H9 (cell line): ENCODE measurements at regions not wholly inside any gene's neighbourhood (a gene's known extent, or its start where the extent isn't known, plus 50 kb on each side); places are given as distances from the start of the nearest gene placed in this dataset.

Source experiments
- DNase-seq: peaks from one replicate; pipeline ENCODE4 v3.0.0-alpha.2; 2017
- H2AFZ ChIP-seq: one replicate; pipeline ENCODE4 v1.6.1; 2013; ENCODE audit warnings: mild to moderate bottlenecking, low read length, control low read depth, moderate library complexity
- H2AK5ac ChIP-seq: 2 replicates; pipeline ENCODE4 v1.6.1; 2013; ENCODE audit warnings: low read length, control low read depth, mixed read lengths; ENCODE audit not compliant: insufficient read length
- H2BK120ac ChIP-seq: one replicate; pipeline ENCODE4 v1.6.1; 2013; ENCODE audit warnings: low read depth, mild to moderate bottlenecking, low read length, control low read depth, inconsistent platforms; ENCODE audit not compliant: poor library complexity, severe bottlenecking
- H2BK12ac ChIP-seq: 2 replicates; pipeline ENCODE4 v1.6.1; 2013; ENCODE audit warnings: low read length, control low read depth, mixed read lengths, low read depth; ENCODE audit not compliant: insufficient read length
- H2BK15ac ChIP-seq: 2 replicates; pipeline ENCODE4 v1.6.1; 2013; ENCODE audit warnings: low read depth, low read length, control low read depth
- H2BK20ac ChIP-seq: one replicate; pipeline ENCODE4 v1.6.1; 2013; ENCODE audit warnings: low read depth, mild to moderate bottlenecking, low read length, control low read depth, inconsistent platforms; ENCODE audit not compliant: poor library complexity, severe bottlenecking
- H2BK5ac ChIP-seq: 2 replicates; pipeline ENCODE4 v1.6.1; 2013; ENCODE audit warnings: low read length, control low read depth, mixed read lengths; ENCODE audit not compliant: insufficient read length
- H3K14ac ChIP-seq: 2 replicates; pipeline ENCODE4 v1.6.1; 2013; ENCODE audit warnings: low read length, control low read depth; ENCODE audit not compliant: insufficient read depth
- H3K18ac ChIP-seq: 2 replicates; pipeline ENCODE4 v1.6.1; 2013; ENCODE audit warnings: low read depth, mild to moderate bottlenecking, mixed read lengths, low read length, control low read depth; ENCODE audit not compliant: insufficient read length
- H3K23ac ChIP-seq: 2 replicates; pipeline ENCODE4 v1.6.1; 2013; ENCODE audit warnings: low read length, control low read depth, mixed read lengths, low read depth; ENCODE audit not compliant: insufficient read length
- H3K23me2 ChIP-seq: 2 replicates; pipeline ENCODE4 v1.6.1; 2013; ENCODE audit warnings: low read depth, mild to moderate bottlenecking, mixed read lengths, low read length, control low read depth; ENCODE audit not compliant: insufficient read length, poor library complexity, severe bottlenecking
- H3K27ac ChIP-seq: 2 replicates; pipeline ENCODE4 v1.5.1; 2013; ENCODE audit warnings: low read length, control low read depth, mixed read lengths, low read depth; ENCODE audit not compliant: insufficient read length
- H3K27me3 ChIP-seq: 2 replicates; pipeline ENCODE4 v1.6.1; 2013; ENCODE audit warnings: low read length, control low read depth, inconsistent platforms; ENCODE audit not compliant: insufficient read depth
- H3K4ac ChIP-seq: 2 replicates; pipeline ENCODE4 v1.6.1; 2013; ENCODE audit warnings: low read depth, mild to moderate bottlenecking, control low read depth, inconsistent platforms, low read length, moderate library complexity
- H3K4me1 ChIP-seq: 2 replicates; pipeline ENCODE4 v1.6.1; 2013; ENCODE audit warnings: low read length, control low read depth, inconsistent platforms; ENCODE audit not compliant: insufficient read depth
- H3K4me2 ChIP-seq: 2 replicates; pipeline ENCODE4 v1.6.1; 2013; ENCODE audit warnings: low read length, control low read depth, mixed read lengths; ENCODE audit not compliant: insufficient read length, insufficient read depth
- H3K56ac ChIP-seq: 2 replicates; pipeline ENCODE4 v1.6.1; 2013; ENCODE audit warnings: low read depth, mild to moderate bottlenecking, mixed read lengths, low read length, control low read depth; ENCODE audit not compliant: insufficient read length
- H3K79me1 ChIP-seq: 2 replicates; pipeline ENCODE4 v1.6.1; 2013; ENCODE audit warnings: low read depth, mild to moderate bottlenecking, moderate library complexity, low read length, control low read depth, inconsistent platforms; ENCODE audit not compliant: insufficient read depth, poor library complexity, severe bottlenecking
- H3K79me2 ChIP-seq: 2 replicates; pipeline ENCODE4 v1.6.1; 2013; ENCODE audit warnings: low read length, control low read depth, inconsistent platforms; ENCODE audit not compliant: insufficient read depth
- H3K9ac ChIP-seq: 2 replicates; pipeline ENCODE4 v1.6.1; 2013; ENCODE audit warnings: low read length, control low read depth, mixed read lengths; ENCODE audit not compliant: insufficient read length; ENCODE audit errors: extremely low read depth
- H3K9me3 ChIP-seq: one replicate; pipeline ENCODE4 v1.6.1; 2013; ENCODE audit warnings: low read depth, low read length, inconsistent platforms; ENCODE audit not compliant: control insufficient read depth
- H3T11ph ChIP-seq: one replicate; pipeline ENCODE4 v1.6.1; 2013; ENCODE audit warnings: mild to moderate bottlenecking, low read length, control low read depth, inconsistent platforms
- H4K20me1 ChIP-seq: one replicate; pipeline ENCODE4 v1.6.1; 2013; ENCODE audit not compliant: control insufficient read depth, insufficient read length, insufficient read depth
- H4K5ac ChIP-seq: 2 replicates; pipeline ENCODE4 v1.6.1; 2013; ENCODE audit warnings: low read depth, mild to moderate bottlenecking, mixed read lengths, low read length, control low read depth; ENCODE audit not compliant: insufficient read length
- H4K8ac ChIP-seq: replicated peaks from 2 replicates; pipeline ENCODE4 v1.6.1; 2013; ENCODE audit warnings: low read length, control low read depth, mixed read lengths, low read depth; ENCODE audit not compliant: insufficient read length
- H4K91ac ChIP-seq: 2 replicates; pipeline ENCODE4 v1.6.1; 2013; ENCODE audit warnings: low read depth, mild to moderate bottlenecking, moderate library complexity, mixed read lengths, low read length, control low read depth; ENCODE audit not compliant: insufficient read length
- H3K27ac Mint-ChIP-seq, 3 experiments: 2 replicates in 2 of 3; 3 replicates in 1 of 3; pipeline ENCODE4 v1.8.0; 2020 to 2021; ENCODE audit warnings: mixed read lengths in 3 of 3, mild to moderate bottlenecking in 1 of 3, moderate library complexity in 1 of 3
- H3K27me3 Mint-ChIP-seq: 2 replicates; pipeline ENCODE4 v1.8.0; 2021; ENCODE audit warnings: low read depth, mild to moderate bottlenecking, moderate library complexity, mixed read lengths
- H3K36me3 Mint-ChIP-seq, 3 experiments: 2 replicates in 2 of 3; 3 replicates in 1 of 3; pipeline ENCODE4 v1.8.0; 2020 to 2021; ENCODE audit warnings: low read depth in 3 of 3, mixed read lengths in 3 of 3; ENCODE audit not compliant: insufficient read depth in 1 of 3
- H3K4me1 Mint-ChIP-seq, 2 experiments: 2 replicates each; pipeline ENCODE4 v1.8.0; 2020; ENCODE audit warnings: mixed read lengths in 2 of 2
- H3K4me3 Mint-ChIP-seq, 2 experiments: 2 replicates in 1 of 2; 3 replicates in 1 of 2; pipeline ENCODE4 v1.8.0; 2020 to 2021; ENCODE audit warnings: mild to moderate bottlenecking in 2 of 2, mixed read lengths in 2 of 2, moderate library complexity in 1 of 2
- H3K9me3 Mint-ChIP-seq, 2 experiments: 2 replicates in 1 of 2; 3 replicates in 1 of 2; pipeline ENCODE4 v1.8.0; 2020; ENCODE audit warnings: mild to moderate bottlenecking in 2 of 2, mixed read lengths in 2 of 2, moderate library complexity in 1 of 2
- CTCF ChIP-seq: fragments of 200-600 bp; sonication (generic); conservative IDR thresholded peaks from 3 replicates; pipeline ENCODE4 v1.8.0; 2021; ENCODE audit warnings: antibody characterized with exemption, mild to moderate bottlenecking
- WGBS: extraction: QIAGEN DNeasy Blood & Tissue Kit; methylation state at CpG from one replicate; pipeline ENCODE4 v1.1.7; 2013; ENCODE audit warnings: missing lambda C conversion rate, low lambda C conversion rate, mixed read lengths; ENCODE audit not compliant: insufficient read length; ENCODE audit errors: extremely low coverage; 5-methylcytosine and 5-hydroxymethylcytosine counted together

GRCh38 chr9:6123416-6123815 lies 92.2 kb upstream of the IL33 start:
- H3K9me3 ChIP-seq, result no peaks in the 10 kb centered on the region

More at GRCh38 chr9:6123416-6123815, 92.2 kb upstream of the IL33 start:
- no peak overlapping the region for H3K4me2 ChIP-seq
- no peak overlapping the region for H2BK5ac ChIP-seq
- H2BK120ac ChIP-seq, result no peak overlapping the region
- no peak overlapping the region for H2BK12ac ChIP-seq
- no peak for TF ChIP-seq CTCF
- no peak overlapping the region for H2AFZ ChIP-seq
- Mint-ChIP-seq H3K4me3 (no peak overlapping the region), H3K9me3 (no peaks in the 10 kb centered on the region), H3K36me3 (no peaks in the 10 kb centered on the region), H3K27me3 (no peaks in the 10 kb centered on the region), H3K27ac (no peak overlapping the region), H3K4me1 (peaks cover 0 to 3% of the 10 kb centered on the region in 2 experiments; a peak in 2 of 4 replicates)
- no peak overlapping the region for H3K9ac ChIP-seq
- no peaks in the 10 kb centered on the region for H3K4me1 ChIP-seq
- H3K23me2 ChIP-seq, result no peaks in the 10 kb centered on the region
- H3K23ac ChIP-seq, result no peak overlapping the region
- H3K27me3 ChIP-seq, result no peaks in the 10 kb centered on the region
- no peak overlapping the region for H4K8ac ChIP-seq
- H4K20me1 ChIP-seq, result no peaks in the 10 kb centered on the region
- no peak overlapping the region for H3K14ac ChIP-seq
- H3K18ac ChIP-seq, result no peak overlapping the region
- no peak overlapping the region for H2BK20ac ChIP-seq
- DNase-seq, result no peak
- no peak overlapping the region for H2BK15ac ChIP-seq
- no peak overlapping the region for H2AK5ac ChIP-seq
- no peak overlapping the region for H3K56ac ChIP-seq
- no peaks in the 10 kb centered on the region for H3K79me2 ChIP-seq
- no CpG with 5 or more reads among the region's 3 CpGs for WGBS
- no peak overlapping the region for H4K91ac ChIP-seq
- no peak overlapping the region for H3K27ac ChIP-seq
- no peak overlapping the region for H3T11ph ChIP-seq
- no peaks in the 10 kb centered on the region for H3K79me1 ChIP-seq
- no peak overlapping the region for H4K5ac ChIP-seq
- no peak overlapping the region for H3K4ac ChIP-seq
